ENCODE measurements at regions not wholly inside any gene's neighbourhood (a gene's known extent, or its start where the extent isn't known, plus 50 kb on each side); places are given as distances from the start of the nearest gene placed in this dataset.
"Not testable (repeated sequence)": the region's sequence is repeated elsewhere in the genome, so short reads cannot be mapped to it uniquely, and the experiment has no call there.

GRCh38 chrX:140431521-140431920 lies 73.3 kb downstream of the SOX3 start:
- in situ Hi-C loops (cut with HindIII; ENCODE audit: low sequenced_read_pairs): no loop called here
- no peak overlapping the region for H3K4me3 ChIP-seq (ENCODE audit: low read depth, low read length)
- TF ChIP-seq CTCF (IDR thresholded peaks at IDR 0.05; ENCODE audit: low read depth, low read length, missing control alignments): no peak
- DNase-seq (ENCODE audit: low read depth): peak; percentile 26

GRCh38 chrX:140425712-140426395 lies 79.0 kb downstream of the SOX3 start:
- no peak for TF ChIP-seq CTCF (IDR thresholded peaks at IDR 0.05; ENCODE audit: low read depth, low read length, missing control alignments)
- in situ Hi-C loops (cut with HindIII; ENCODE audit: low sequenced_read_pairs): no loop called here
- DNase-seq (ENCODE audit: low read depth): no peak
- no peak overlapping the region for H3K4me3 ChIP-seq (ENCODE audit: low read depth, low read length)

GRCh38 chrX:140422501-140422900 lies 82.4 kb downstream of the SOX3 start:
- in situ Hi-C loops (cut with HindIII; ENCODE audit: low sequenced_read_pairs): no loop called here
- H3K4me3 ChIP-seq (ENCODE audit: low read depth, low read length): no peak overlapping the region
- TF ChIP-seq CTCF (IDR thresholded peaks at IDR 0.05; ENCODE audit: low read depth, low read length, missing control alignments): no peak
- no peak for DNase-seq (ENCODE audit: low read depth)

- H3K4me3 ChIP-seq (ENCODE audit: low read depth, low read length); in situ Hi-C loops (cut with HindIII; ENCODE audit: low sequenced_read_pairs); DNase-seq (ENCODE audit: low read depth): not testable (repeated sequence)
Observed at GRCh38 chrX:140402131-140402530, 102.7 kb downstream of the SOX3 start.

- in situ Hi-C loops (cut with HindIII; ENCODE audit: low sequenced_read_pairs); H3K4me3 ChIP-seq (ENCODE audit: low read depth, low read length); DNase-seq (ENCODE audit: low read depth): not testable (repeated sequence)
Observed at GRCh38 chrX:140396326-140396725, 108.5 kb downstream of the SOX3 start.

GRCh38 chrX:140393507-140393906 lies 111.4 kb downstream of the SOX3 start:
- no peak for DNase-seq (ENCODE audit: low read depth)
- no peak for TF ChIP-seq CTCF (IDR thresholded peaks at IDR 0.05; ENCODE audit: low read depth, low read length, missing control alignments)
- no peak overlapping the region for H3K4me3 ChIP-seq (ENCODE audit: low read depth, low read length)
- in situ Hi-C loops (cut with HindIII; ENCODE audit: low sequenced_read_pairs): no loop called here

- DNase-seq (ENCODE audit: low read depth): no peak
- in situ Hi-C loops (cut with HindIII; ENCODE audit: low sequenced_read_pairs): no loop called here
- no peak overlapping the region for H3K4me3 ChIP-seq (ENCODE audit: low read depth, low read length)
- TF ChIP-seq CTCF (IDR thresholded peaks at IDR 0.05; ENCODE audit: low read depth, low read length, missing control alignments): no peak
Observed at GRCh38 chrX:140391313-140391712, 113.6 kb downstream of the SOX3 start.

- in situ Hi-C loops (cut with HindIII; ENCODE audit: low sequenced_read_pairs): no loop called here
- no peak for DNase-seq (ENCODE audit: low read depth)
- TF ChIP-seq CTCF (IDR thresholded peaks at IDR 0.05; ENCODE audit: low read depth, low read length, missing control alignments): no peak
- H3K4me3 ChIP-seq (ENCODE audit: low read depth, low read length): no peak overlapping the region
Observed at GRCh38 chrX:140389331-140389730, 115.5 kb downstream of the SOX3 start.
